Retina (tissue), 1 donor: ENCODE measurements at regions not wholly inside any gene's neighbourhood (a gene's known extent, or its start where the extent isn't known, plus 50 kb on each side); places are given as distances from the start of the nearest gene placed in this dataset.
"Not testable (repeated sequence)": the region's sequence is repeated elsewhere in the genome, so short reads cannot be mapped to it uniquely, and the experiment has no call there.

ENCODE experiments used
- DNase-seq: peaks from one replicate; pipeline ENCODE4 v3.0.0-alpha.2; 2016

- no peak for DNase-seq
These were observed 448.9 kb upstream of the ERCC4 start for GRCh38 chr16:13471036-13471435.

- DNase-seq = no peak
These were observed 441.0 kb upstream of the ERCC4 start for GRCh38 chr16:13478991-13479390.

GRCh38 chr16:13479549-13479948 lies 440.4 kb upstream of the ERCC4 start:
- DNase-seq = no peak

- DNase-seq = no peak
These were observed 439.2 kb upstream of the ERCC4 start for GRCh38 chr16:13480801-13481200.

DNA sequence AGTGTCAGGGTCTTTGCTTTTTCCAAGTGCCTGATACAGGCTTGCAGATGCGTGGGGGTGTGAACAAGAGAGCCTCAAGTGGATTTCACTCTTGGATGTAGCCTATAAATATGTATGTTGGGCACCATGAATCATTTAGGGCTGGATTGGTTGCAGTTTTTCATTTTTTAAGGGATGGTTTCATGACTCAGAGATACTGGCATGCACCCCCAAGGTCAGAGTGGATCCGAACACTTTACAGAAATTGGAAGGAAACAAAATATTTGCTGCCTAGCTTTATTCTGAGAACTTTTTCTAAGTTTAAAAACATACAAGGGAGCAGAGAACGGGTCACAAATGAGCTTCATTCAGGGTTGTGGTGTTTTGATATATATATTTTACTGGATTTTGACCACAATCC lies 436.8 kb upstream of the ERCC4 start:
- DNase-seq = no peak

GRCh38 chr16:13489416-13489815 lies 430.5 kb upstream of the ERCC4 start:
- DNase-seq = not testable (repeated sequence)

GRCh38 chr16:13492046-13492445 lies 427.9 kb upstream of the ERCC4 start:
- no peak for DNase-seq

DNA sequence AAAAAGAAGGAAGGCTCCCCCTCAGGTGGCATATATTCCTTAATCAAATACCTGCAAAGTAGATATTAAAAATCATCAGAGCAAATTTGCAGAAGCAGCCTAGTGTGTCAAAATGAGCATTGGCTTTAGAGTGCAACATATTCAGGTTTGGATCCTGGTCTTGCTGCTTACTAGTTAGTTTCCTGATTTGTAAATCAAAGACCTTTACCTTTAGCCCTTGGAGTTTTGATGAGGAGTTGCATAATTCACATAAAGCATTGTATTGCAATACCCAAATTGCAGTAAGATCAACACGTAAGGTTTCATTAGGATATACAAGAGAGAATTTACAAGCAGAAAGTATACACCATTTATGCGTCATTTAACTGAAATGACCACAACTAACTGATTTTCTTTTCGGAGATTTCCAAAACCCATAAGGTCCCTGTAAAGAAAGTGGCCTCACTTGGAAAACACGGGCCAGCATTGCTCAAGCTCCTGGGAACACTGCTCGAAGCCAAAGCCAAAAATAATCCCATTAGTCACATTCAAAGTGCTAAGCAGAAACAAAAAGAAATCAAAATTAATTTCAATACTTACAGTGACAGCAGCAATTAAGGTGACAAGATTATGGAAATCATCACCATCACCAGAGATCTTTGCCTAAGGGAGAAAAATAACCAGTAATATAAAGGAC lies 415.9 kb upstream of the ERCC4 start:
- DNase-seq = no peak

DNA sequence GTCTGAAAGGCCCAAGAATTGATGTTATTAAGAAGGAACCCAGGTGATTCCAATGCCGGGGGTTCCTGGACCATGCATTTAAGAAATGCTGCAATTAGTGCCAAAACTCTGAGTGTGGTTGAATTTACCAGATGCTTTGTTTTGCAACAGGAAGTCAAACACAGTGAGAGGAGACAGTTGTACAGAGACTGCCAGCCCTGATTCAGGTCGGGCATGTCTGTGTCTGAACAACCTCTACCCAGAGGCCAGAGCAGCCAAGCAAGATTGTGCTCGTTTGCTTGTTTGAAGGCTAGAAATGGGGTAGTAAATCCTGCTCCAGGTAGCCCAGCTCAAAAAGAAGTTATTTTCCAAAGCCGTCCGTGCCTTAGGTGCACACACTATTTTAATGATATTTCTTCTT lies 412.4 kb upstream of the ERCC4 start:
- DNase-seq = no peak

GRCh38 chr16:13510425-13511151 lies 409.4 kb upstream of the ERCC4 start:
- no peak for DNase-seq

- peak; percentile 56 for DNase-seq
These were observed 402.1 kb upstream of the ERCC4 start for GRCh38 chr16:13517841-13518240.

DNA sequence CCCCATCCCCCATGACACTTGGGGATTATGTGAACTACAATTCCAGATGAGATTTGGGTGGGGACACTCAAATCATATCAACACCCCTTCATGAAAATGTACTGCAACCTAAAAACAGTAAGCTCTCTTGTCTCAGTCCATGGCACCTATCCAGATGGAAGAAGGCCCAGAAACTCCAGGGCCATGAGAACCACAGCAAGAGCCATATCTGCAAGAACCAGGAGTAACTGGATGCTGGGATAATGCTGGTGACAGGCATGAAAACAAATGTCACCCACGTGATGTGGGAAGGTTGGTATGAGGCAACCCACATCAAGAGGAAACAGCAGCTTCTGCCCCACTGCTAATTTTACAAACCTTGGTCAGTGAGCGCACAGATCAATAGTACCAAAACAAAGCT lies 400.1 kb upstream of the ERCC4 start:
- DNase-seq = no peak

DNA sequence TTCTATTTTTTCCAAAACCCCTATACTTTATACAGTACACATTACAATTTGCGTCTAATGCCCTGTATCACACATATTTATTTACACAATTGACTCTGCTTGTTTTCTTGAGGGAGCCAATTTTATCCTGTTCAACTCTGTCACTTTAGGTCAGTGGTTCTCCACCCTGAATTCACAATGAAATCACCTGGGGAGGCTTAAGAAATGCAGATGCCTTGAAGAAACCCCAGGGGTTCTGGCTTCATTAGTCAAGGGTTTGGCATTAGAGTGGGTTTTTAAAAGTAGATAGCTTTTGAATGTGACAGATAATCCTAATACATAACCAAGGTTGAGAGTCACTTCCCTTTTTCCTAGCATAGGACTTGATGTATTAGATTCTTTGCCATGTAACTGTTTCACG lies 398.6 kb upstream of the ERCC4 start:
- no peak for DNase-seq

DNA sequence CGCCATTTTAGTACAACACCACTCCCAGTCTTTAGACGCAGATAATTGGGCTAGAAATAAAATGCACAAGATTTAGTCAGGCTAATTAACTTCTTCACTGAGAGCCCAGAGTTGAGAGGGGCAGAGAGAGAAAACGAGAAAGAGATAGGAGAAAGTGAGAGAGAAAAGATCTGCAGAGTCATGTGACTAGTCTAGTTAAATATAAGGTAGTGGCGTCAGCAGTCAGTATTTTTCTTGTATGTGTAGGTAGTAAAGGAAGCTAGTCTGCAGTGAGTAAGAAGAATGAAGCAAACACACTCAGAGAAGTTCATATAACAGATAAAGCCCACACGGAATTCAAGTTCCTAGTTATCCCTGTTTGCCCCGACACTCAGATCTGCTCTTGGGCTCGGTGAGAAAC lies 392.6 kb upstream of the ERCC4 start:
- DNase-seq = no peak

DNA sequence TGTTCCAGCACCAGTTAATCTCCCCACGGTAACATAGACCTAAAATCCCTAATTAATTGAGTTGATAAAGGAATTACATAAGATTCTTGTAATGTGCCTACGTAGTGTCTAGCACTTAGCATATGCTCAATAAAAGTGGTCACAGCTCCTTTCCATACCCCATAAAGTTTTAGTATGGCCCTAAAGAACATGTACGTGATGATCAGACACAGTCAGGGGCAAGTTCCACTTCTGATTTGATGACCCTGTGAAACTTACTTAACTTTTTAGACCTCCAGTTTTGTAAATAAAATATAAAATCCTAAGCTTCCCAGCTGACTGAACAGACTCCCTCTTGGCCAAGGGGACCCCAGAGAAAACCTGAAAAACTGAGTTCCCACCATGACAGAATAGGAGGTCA lies 391.3 kb upstream of the ERCC4 start:
- DNase-seq = no peak

- DNase-seq = no peak
These were observed 390.6 kb upstream of the ERCC4 start for GRCh38 chr16:13529193-13529982.

DNA sequence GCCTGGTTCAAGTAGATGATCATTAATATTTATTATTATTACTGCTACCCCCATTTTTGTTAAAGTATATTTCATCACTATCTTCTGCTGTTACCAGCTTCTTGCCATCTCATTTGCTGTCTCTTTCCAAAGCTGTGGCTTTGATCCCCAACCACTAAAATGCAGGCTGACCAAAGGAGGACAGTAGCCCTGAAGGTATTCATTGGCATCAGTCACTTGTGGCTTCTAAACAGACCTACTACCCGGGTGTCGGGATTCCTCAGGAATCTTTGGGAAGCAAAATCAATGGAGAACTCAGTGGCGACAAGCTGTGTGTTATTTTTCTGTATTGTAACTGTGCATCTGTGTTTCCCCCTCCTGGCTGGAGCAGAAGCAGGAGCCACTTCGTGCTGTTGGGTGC lies 379.2 kb upstream of the ERCC4 start:
- no peak for DNase-seq

DNA sequence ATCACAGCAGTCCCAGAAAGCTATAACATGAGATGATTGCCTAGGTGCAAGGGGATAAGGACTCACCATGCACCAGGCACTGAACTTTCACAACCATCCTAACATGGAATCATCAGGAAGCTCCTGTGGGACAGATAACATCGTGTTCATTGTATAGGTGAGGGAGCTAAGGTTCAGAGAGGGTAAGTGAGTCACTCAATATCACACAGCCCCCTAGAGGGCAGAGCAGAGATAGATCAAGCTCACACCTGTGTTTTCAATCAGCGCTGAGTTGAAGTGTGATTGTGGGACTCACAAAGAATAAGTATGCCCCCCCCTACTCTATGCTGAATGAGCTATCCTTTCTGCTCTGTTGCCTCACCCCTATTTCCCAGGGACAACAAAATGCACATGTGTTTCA lies 377.7 kb upstream of the ERCC4 start:
- no peak for DNase-seq

- DNase-seq = no peak
These were observed 376.1 kb upstream of the ERCC4 start for GRCh38 chr16:13543850-13544249.

DNA sequence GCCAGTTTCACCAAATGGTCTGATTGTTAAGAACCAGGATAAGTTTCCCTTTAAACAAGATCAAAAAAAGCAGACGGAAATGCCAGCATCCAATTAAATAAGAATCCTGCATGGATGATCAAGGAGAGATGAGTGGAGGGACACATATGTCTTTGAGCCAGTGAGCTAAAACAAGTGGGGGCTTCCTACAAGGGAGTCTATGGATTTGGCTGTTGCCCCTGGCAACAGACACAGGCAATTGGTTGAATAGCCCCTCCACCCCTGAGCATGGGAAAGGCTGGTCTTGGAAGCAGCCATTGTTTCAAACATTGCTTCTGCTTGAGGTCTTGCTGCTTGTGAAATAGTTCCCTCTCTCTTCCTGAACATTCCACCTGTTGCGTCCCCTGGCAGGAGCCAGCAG lies 374.7 kb upstream of the ERCC4 start:
- DNase-seq = peak; percentile 4

GRCh38 chr16:13550254-13550653 lies 369.7 kb upstream of the ERCC4 start:
- DNase-seq = no peak

DNA sequence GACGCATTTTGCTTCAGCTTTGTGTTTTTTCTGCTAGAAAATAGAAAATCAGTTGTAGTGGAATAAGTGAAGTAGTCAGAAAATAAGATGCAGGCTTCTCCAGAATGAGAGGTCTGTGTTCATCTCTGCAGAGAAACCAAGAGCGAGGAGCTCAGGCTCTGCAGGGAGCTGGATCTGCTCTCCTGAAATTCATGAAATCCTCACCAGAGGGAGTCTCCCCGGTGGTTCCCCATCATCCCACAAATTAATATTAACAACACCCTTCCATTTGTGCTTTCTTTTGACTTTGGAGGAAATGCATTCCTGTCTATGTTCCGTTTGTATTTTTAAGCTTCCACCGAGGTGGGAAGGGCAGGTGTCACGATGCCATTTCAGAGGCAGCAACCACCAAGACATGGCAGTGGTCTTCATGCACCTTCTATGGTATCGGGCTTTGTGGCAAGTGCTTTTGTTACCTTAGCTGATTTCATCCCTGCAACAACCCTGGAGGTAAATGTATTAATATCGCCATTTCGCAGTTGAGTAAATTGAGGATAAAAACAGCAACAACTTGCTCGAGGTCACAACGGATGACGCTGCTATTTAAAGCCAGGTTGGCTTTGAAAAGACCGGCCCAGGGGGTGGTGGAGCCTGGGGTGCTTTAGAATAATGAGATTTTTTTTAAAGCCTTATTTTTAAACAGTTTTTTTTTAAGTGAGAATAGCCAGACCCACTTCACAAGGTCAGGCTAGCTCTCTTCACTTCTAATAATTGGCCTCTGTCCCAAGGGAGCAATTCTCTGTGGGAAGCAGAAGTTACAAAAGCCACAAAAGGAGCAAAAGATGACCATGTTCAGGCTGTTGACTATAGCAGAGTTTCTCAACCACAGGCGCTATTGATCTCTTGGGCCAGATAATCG lies 367.6 kb upstream of the ERCC4 start:
- DNase-seq = no peak

DNA sequence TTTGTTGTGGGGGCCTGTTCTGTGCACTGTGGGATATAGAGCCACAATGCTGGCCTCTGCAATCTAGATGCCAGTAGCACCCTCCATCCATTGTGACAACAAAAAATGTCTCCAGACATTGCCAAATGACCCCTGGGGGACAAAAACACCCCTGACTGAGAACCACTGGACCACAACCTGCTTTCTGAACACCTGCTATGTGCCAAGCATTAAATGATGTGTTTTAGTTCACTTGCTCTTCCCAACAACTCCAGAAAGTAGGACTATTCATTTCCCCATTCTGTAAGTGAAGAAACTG lies 367.0 kb upstream of the ERCC4 start:
- no peak for DNase-seq
